Body of pancreas (tissue), 4 donors: ENCODE measurements at regions not wholly inside any gene's neighbourhood (a gene's known extent, or its start where the extent isn't known, plus 50 kb on each side); places are given as distances from the start of the nearest gene placed in this dataset.

Source experiments
- ATAC-seq: fragments of 150-250 bp; one replicate; pipeline ENCODE4 v1.9.1; 2016
- DNase-seq, 4 donors: peaks; one replicate each; pipeline ENCODE4 v3.0.0-alpha.2; 2019
- H3K27ac ChIP-seq, 4 donors: fragments of 200-600 bp; sonication (generic); 1 replicate in 3 of 4; 2 replicates in 1 of 4; pipeline versions ENCODE4 v1.5.1 to v1.6.1; 2016 to 2019; ENCODE audit warnings: mild to moderate bottlenecking in 1 of 4, mixed read lengths in 1 of 4, moderate library complexity in 1 of 4
- H3K27me3 ChIP-seq, 2 donors: fragments of 200-600 bp; sonication (generic); one replicate each; pipeline ENCODE4 v1.6.0; 2016; ENCODE audit warnings: mild to moderate bottlenecking in 1 of 2
- H3K36me3 ChIP-seq, 2 donors: fragments of 200-600 bp; sonication (generic); replicated peaks in 1 of 2; 2 replicates each; pipeline ENCODE4 v1.5.1; 2016; ENCODE audit warnings: low read depth in 2 of 2; ENCODE audit not compliant: insufficient read depth in 1 of 2
- H3K4me1 ChIP-seq: fragments of 200-600 bp; sonication (generic); one replicate; pipeline ENCODE4 v1.6.0; 2016
- H3K4me3 ChIP-seq, 2 donors: fragments of 200-600 bp; sonication (generic); 1 replicate in 1 of 2; 2 replicates in 1 of 2; pipeline ENCODE4 v1.5.1; 2016 to 2019
- H3K9me3 ChIP-seq, 3 donors: fragments of 200-600 bp; sonication (generic); 1 replicate in 2 of 3; 2 replicates in 1 of 3; pipeline ENCODE4 v1.5.1; 2016
- CTCF ChIP-seq, 7 experiments: fragments of 450-650 bp in 4 of 7; fragments of 200-600 bp in 3 of 7; sonication (generic) in 3 of 7; IDR thresholded peaks; one replicate each; pipeline ENCODE4 v1.5.1; 2016 to 2019; ENCODE audit warnings: antibody characterized with exemption in 7 of 7
- POLR2A ChIP-seq, 3 donors: fragments of 450-650 bp; IDR thresholded peaks; one replicate each; pipeline ENCODE4 v1.6.1; 2016; ENCODE audit warnings: antibody characterized with exemption in 3 of 3, mild to moderate bottlenecking in 2 of 3
- WGBS, 2 donors: methylation state at CpG; one replicate each; pipeline ENCODE4 v1.1.5; 2017; 5-methylcytosine and 5-hydroxymethylcytosine counted together
- intact Hi-C: fragments of 100-400 bp; cut with DNase I; formaldehyde crosslinking; loops from one replicate; pipeline ENCODE4 v1.15.1; 2023

GRCh38 chr5:105687493-105687892, 1983.2 kb downstream of the EFNA5 start:
- no peaks in the 10 kb centered on the region for H3K9me3 ChIP-seq
- H3K27me3 ChIP-seq = no peaks in the 10 kb centered on the region
- no peaks in the 10 kb centered on the region for H3K4me1 ChIP-seq
- intact Hi-C loops = no loop called here
- ATAC-seq (no peak), DNase-seq (no peak)
- no peak overlapping the region for H3K4me3 ChIP-seq
- TF ChIP-seq POLR2A (IDR thresholded peaks at IDR 0.05) = no peak
- no peak for TF ChIP-seq CTCF (IDR thresholded peaks at IDR 0.05)
- H3K27ac ChIP-seq = no peak overlapping the region
- no peaks in the 10 kb centered on the region for H3K36me3 ChIP-seq
- WGBS, 2 donors = 52 to 53% methylated on average over 3 of the region's 3 CpGs

GRCh38 chr5:105685884-105686283, 1984.9 kb downstream of the EFNA5 start:
- ATAC-seq = no peak
- TF ChIP-seq POLR2A (IDR thresholded peaks at IDR 0.05) = no peak
- no peak for TF ChIP-seq CTCF (IDR thresholded peaks at IDR 0.05)
- no peak for DNase-seq
- H3K9me3 ChIP-seq = no peaks in the 10 kb centered on the region
- no peaks in the 10 kb centered on the region for H3K36me3 ChIP-seq
- no peaks in the 10 kb centered on the region for H3K4me1 ChIP-seq
- intact Hi-C loops = no loop called here
- 78 to 87% methylated on average over 5 of the region's 5 CpGs for WGBS, 2 donors
- no peaks in the 10 kb centered on the region for H3K27me3 ChIP-seq
- no peak overlapping the region for H3K27ac ChIP-seq
- H3K4me3 ChIP-seq = no peak overlapping the region

- no peak for DNase-seq
- WGBS, 2 donors = 82 to 84% methylated on average over 3 of the region's 3 CpGs
Measured at GRCh38 chr5:105684799-105685198, 1985.9 kb downstream of the EFNA5 start.

GRCh38 chr5:105680858-105681475, 1989.8 kb downstream of the EFNA5 start:
- ATAC-seq = no peak

More at GRCh38 chr5:105684799-105685198, 1985.9 kb downstream of the EFNA5 start:
- no peaks in the 10 kb centered on the region for H3K9me3 ChIP-seq
- H3K27ac ChIP-seq = no peak overlapping the region
- intact Hi-C loops = no loop called here
- H3K4me3 ChIP-seq = no peak overlapping the region
- no peaks in the 10 kb centered on the region for H3K36me3 ChIP-seq
- H3K4me1 ChIP-seq = no peaks in the 10 kb centered on the region
- H3K27me3 ChIP-seq = no peaks in the 10 kb centered on the region
- TF ChIP-seq POLR2A (IDR thresholded peaks at IDR 0.05) (no peak), CTCF (IDR thresholded peaks at IDR 0.05) (no peak)
- no peak for ATAC-seq

More at GRCh38 chr5:105680858-105681475, 1989.8 kb downstream of the EFNA5 start:
- H3K4me3 ChIP-seq = no peak overlapping the region
- H3K36me3 ChIP-seq = no peaks in the 10 kb centered on the region
- no peak for DNase-seq
- no peak for TF ChIP-seq POLR2A (IDR thresholded peaks at IDR 0.05)
- no peak for TF ChIP-seq CTCF (IDR thresholded peaks at IDR 0.05)
- H3K9me3 ChIP-seq = no peaks in the 10 kb centered on the region
- H3K4me1 ChIP-seq = no peaks in the 10 kb centered on the region
- no peak overlapping the region for H3K27ac ChIP-seq
- H3K27me3 ChIP-seq = no peaks in the 10 kb centered on the region
- 50 to 55% methylated on average over 7 of the region's 7 CpGs for WGBS, 2 donors
- intact Hi-C loops = no loop called here
